DMS153 treated with DMSO at 0.1 percent for 48 hours (cell line): ENCODE measurements at regions not wholly inside any gene's neighbourhood (a gene's known extent, or its start where the extent isn't known, plus 50 kb on each side); places are given as distances from the start of the nearest gene placed in this dataset.

ENCODE experiments used
- DNase-seq: peaks from one replicate; lab custom pipeline; 2025; ENCODE audit not compliant: unreplicated experiment; lab: John Stamatoyannopoulos, UW

DNA sequence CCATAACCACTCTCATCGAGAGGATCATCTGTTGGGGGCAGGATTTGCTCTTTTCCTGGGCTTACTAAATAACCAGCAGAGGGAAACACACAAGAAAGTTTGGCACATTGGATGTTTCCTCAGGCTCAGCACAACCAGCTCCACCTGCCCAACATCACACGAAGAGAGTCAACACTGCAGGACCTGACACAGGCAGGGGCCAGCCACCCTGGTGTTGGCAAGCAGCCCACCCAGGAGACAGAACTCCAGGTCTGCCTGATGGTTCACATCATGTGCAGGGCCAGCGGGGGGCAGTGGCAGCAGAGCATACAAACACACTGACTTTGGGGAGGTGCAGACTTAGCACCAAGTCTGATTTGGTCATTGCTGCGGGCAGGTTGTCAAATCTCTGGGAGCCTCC, 182.3 kb upstream of the GALNT2 start:
- no peak for DNase-seq

DNA sequence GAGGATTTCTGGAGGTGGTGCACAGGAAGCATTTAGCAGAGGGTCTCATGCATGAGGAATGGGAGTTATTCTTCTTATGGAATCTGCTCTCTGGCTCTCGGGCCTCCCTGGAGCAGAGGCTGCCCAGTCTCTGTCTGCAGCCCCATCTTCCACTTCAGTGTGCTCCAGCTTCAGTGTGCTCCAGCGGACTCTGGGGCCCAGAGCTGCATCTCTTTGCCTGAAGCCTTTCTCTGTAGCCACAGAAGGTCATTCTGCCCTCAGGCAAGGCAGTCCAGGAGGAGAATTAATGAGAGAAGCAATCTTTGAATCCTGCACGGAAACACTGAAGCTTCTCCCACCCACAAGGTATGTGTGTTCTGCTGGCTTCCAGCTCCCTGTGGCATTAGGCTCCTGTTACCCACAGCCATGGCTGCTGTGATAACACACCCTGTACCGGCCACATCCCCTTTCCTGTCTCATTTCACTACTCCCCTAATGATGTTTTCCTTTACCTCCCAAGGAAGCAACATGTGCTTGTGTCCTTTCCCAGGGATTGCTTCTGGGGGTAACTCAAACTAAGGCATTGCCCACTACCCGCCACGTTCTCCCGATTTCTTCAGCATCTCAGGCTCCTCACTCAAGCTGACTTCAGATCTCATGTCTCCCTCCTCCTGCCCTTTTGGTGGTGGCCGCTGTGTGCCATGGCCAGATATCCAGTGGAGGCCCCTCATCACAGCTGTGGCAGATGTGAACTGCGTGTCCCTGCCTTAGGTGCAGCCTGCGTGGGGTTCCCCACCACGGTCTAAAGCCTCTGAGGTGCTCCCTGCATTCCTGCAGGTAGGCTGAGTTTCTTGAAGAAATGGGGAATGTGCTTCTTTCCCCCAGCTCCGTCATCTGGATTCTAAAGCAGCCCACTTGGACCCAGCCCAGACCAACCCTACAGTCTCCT, 181.2 kb upstream of the GALNT2 start:
- no peak for DNase-seq

DNA sequence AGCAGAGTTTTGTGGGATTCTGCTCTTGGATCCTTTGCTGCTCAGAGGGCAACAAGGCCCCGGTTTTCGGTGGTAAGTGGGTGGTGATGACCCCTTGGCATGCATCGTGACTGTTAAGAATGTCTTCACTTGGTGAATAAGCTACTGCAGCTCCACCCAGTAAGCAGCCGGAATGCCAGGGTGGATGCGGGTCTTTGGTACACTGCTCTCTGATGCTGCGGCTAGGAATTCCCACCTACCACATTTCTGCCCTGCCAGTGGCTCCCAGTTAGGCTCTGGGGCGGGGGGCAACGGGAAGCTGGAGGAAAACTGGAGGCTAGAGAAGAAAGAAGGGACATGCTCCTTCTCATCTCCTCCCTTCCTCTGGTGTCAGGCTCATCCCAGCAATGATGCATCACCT, 180.4 kb upstream of the GALNT2 start:
- DNase-seq: no peak

DNA sequence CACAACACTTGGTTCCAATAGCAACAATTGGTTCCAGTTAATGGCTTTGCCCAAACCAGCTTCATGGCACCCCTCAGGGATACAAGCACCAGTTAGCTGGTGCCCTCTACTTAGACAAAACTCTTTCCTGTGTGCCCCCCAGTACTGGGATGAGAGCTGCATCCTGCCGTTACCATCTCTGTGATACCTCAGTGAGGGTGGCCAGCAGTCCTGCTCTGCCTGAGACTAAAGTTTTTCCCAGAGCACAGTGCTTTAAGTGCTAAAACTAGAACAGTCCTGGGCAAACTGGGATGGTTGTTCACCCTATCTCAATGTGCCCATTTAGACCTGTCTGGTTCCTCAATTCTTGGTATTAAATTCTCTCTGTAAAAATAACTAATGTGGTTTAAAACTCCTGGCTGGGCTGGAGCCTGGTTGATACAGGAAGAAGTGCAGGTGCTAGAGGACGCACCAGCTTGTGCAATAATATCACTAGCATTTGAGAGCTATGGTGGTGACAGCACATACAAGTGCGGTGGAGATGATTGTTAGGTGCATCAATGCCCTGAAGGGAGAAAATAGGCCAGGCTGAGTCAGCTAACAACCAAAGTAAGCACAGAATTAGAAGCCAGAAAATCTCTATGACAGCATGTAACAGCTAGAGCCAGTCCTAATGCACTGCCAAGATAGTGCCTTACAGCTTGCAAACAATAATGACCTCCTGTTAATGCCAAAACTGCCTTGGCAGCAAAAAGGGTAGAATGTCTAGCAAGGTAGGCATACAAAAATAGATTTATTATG, 179.8 kb upstream of the GALNT2 start:
- no peak for DNase-seq

DNA sequence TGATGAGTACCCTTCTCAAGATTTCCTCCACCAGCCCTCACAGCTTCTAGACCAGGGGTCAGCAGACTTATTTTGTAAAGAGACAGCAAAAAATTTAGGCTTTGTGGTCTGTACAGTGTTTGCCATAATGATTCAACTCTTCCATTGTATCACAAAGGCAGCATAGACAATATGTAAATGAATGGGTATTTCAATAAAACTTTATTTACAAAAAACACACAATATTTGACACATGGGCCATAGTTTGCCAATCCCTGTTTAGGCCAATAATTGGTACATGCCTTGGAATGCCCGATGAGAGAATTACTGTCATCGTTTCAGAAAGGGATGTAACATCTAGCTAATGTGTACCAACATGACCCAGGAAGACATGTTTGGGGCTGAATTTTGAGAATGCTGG, 178.9 kb upstream of the GALNT2 start:
- DNase-seq: no peak

DNA sequence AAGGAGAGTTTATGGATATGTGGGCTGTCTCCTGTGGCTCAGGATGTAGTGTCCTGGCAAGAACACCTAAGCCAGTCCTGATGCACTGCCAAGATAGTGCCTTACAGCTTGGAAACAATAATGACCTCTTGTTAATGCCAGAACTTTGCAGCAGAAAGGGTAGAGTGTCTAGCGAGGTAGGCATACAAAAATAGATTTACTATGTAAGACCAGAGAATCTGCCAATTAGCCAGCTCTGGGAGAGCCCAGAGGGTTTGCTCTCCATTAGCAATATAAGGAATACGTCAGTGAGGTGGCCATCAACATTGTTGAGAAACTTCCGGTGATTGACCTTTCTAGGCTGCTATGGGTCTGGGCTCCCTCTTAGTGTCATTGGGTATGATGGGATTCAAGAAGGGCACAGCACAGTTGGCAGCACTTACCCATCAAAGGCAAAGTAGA, 178.5 kb upstream of the GALNT2 start:
- no peak for DNase-seq

DNA sequence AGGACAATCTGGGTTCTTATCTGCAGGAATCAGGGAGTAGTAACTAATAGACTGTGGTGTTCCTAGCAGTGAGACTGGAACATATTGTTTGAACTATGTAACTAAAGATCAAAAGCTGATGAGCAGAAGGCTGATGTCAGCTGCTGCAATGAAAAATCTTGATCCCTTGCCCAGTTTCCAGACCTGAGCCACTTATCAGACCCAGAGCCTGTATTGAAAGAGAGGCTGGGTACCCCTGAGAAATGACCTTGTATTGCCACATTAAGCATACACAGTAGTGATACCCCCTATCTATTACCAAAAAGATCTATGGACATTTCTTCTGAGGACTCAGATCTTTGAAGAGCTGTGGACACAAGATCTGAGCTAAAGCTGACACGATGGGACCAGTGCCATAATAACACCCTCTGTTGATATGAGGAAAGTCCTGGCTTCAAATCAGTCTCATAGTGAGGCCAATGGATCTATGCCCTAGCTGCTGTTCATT, 178.0 kb upstream of the GALNT2 start:
- no peak for DNase-seq

DNA sequence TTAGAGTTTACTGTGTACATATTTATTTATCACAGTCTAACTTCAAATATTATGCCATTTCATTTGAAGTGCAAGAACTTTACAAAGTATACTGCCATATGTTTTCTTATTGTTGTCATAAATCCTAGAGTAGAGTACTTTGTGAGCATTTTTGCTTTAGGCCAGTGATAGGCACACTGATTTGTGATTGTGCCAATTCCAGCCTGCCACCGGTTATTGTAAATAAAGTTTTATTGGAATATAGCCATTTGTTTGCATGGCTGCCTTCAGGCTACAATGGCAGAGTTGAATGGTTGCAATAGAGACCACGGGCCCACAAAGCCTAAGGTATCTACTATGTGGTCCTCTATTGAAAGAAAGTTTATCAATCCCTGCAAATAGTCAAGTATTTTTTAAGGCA, 175.8 kb upstream of the GALNT2 start:
- DNase-seq: no peak

DNA sequence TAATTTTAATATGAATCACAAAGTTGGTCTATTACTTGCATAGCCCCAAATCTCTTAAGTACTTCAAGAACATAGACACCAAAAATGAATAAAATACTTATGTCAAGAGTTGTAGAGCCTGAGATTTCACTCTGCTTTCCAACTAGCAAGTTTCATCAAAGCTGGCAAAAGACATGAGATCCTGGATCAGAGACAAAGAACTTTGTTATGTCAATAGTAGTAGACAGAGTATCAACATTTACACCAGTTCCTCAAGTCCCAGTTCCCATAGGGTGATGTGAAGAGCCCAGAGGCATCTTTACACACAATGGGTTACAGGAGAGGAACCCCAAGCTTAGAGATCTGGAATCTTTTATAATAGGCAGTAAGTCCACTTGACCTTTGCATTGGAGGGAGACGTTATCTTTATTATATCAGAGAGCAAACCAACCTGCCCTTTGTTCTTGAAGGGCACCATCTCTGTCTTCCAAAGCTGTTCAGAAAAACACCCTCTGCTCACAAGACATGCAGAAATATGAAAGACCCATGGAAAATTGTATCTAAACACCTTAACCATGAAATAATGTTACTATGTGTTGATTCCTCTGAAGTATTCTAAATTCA, 174.4 kb upstream of the GALNT2 start:
- no peak for DNase-seq

DNA sequence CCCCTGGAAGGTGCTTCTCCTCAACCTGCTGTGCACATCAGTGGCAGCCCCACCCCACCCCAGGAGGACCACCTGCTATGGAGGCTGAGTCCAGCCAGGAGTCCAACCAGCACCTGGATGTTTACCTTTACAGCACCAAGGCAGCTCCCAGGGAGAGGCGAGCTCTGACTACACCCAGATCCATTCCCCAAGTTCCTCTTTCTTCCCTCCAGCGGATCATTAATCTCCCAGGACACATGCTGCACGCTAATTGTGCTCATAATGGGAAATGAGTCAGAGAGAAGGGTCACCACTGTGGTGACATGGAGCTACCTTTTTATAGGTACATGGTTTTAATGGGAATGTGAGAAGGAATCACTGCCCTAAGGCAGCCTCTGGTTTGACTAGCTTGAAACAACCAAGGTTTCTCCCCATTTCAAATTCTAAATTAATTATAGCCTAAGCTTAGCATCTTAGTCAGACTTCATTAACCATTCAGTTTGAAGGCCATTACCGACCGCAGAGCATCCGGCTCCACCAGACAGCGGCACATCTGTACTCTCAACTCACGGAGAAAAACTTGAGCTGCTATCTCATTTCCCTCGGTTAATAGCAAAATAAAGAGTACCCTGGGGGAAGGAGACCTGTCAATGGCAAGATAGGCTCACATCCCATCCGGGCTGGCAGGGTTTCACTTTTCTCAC, 173.1 kb upstream of the GALNT2 start:
- DNase-seq: no peak

DNA sequence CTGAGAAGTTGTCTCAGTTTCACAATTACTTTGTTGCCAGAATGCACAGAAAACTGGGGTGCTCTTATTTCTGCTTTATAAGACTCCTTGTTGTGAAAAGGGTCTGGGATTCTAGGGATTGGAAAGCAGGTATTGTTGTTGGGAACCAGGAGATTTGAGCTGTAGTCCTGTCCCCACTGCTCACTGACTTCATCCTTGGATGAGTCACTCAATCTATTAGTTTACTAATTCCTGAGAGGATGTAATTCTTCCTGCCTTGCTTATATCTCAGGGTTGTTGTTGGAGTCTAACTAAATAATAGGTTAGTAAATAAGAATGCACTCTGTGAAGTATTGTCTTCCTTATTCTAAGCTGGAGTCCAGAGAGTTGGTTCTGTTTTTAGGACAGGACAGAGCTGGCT, 172.5 kb upstream of the GALNT2 start:
- DNase-seq: no peak

DNA sequence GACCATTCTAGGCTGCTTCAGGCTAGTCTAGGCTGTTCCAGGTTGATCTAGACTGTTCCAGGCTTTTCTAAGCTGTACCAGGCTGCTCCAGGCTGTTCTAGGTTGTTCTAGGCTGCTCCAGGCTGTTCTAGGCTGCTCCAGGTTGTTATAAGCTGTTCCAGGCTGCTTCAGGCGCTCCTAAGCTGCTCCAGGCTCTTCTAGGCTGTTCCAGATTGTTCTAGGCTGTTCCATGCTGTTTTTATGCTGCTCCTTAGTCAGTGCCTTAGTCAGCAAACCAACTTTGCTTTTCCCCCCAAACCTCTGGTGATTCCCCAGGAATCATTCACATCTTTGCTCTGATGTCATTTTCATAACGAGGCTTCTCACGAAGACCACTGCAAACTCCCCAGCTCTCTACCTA, 171.4 kb upstream of the GALNT2 start:
- DNase-seq: no peak

DNA sequence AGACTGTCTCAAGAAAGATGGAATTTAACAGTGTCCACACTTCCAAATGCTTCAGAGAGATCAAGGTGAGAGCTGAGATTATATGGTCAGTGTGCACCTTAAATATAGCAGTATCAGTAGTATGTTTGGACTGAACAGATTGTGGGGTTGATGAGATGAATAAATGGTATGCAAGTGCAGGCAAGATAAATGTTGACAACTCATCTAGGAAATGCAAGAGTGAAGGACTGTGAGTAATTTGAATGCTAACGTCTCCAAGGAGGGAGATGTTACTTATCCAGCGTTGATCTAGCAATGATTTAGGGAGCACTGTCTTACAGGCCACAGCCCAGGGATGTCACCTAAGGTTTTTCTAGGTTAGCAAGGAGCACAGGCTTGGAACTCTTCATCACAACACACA, 170.7 kb upstream of the GALNT2 start:
- no peak for DNase-seq

DNA sequence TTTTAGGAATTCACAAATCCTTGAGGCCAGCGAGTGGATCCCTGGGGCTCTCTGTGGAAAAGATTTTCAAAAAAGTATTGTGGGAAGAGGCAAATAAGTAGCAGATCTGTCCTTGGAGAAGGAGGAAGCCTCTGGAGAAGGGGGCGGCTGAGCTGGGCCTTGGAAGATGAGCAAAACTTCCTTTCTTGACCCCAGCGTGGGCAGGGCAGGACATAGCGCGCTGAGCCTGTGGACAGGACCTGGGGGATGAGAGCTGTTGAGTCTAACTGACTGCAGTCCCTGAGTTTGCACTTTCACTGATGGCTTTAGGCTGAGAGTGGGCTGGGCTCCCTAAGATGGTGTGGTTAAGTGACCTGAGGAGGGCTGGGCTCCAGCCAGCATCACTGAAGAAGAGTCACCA, 170.2 kb upstream of the GALNT2 start:
- no peak for DNase-seq

DNA sequence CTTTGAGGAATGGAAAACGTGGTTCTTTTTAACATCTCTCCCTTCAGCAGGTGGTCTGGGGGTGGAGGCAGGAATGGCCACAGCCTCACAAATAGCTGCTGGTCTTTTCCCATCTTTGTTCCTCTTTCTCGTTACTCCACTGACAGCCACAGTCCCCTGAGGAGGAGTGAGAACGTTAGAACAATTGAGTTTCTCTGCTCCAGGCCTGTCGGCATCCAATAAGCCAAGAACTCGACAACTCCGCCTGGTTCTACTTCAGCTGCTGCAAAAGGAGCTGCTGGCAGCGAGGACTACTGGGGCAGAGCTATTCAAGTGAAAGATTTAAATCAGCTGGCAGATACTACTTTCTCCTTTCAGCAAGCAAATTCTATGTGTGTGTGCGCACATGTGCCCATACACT, 169.5 kb upstream of the GALNT2 start:
- no peak for DNase-seq

DNA sequence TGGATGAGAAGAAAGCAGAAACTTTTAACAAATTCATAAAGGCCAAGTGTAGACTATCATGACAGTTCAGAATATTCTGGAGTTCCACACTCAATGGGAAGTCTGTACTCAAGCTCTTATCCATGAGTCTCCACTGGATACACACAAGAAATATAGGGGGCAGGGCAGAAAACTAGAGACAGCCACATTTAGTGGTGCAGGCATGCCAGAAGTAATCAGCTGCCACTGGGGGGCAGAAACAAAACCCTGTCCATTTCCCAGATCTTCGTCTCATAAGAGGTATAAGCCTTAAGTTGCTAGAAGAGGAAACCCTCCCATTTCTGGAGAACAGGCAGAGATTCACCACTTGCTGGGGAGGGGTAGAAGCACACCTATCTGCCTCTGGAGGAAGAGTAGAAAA, 166.8 kb upstream of the GALNT2 start:
- no peak for DNase-seq

DNA sequence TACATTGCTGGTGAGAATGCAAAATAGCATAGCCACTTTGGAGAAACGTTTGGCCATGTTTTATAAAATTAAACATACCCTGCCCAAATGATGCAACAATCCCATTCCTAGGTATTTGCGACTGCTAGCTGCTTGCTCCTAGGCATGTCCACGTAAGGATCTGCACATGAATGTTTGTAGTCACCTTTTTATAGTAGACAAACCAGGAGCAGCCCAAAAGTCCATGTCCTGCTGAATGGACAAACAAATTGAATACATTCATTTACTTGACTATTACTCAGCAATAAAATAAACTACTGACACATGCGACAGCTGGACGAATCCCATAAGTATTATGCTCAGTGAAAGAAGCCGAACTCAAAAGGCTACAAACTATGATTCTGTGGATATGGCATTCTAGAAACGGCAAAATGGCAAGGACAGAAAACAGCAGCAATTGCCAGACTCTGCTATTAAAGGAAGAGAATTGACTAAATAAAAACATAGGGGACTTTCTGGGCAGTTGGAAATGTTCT, 161.9 kb upstream of the GALNT2 start:
- no peak for DNase-seq

DNA sequence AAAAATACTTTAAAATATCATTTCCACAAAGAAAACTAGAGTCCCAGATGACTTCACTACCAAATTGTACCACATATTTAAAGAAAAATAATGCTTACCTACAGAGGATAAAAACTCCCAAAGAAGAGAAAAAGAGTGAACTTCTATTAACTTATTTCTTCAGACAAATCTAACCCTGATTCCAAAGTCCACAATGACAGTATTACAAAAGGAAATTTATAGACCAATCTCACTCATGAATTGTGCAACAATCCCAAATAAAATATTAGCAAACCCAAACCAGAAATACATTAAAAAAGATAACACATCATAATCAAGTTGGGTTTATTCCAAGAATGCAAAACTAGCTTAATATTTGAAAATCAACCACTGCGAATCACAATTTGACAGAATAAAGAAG, 161.4 kb upstream of the GALNT2 start:
- no peak for DNase-seq

DNA sequence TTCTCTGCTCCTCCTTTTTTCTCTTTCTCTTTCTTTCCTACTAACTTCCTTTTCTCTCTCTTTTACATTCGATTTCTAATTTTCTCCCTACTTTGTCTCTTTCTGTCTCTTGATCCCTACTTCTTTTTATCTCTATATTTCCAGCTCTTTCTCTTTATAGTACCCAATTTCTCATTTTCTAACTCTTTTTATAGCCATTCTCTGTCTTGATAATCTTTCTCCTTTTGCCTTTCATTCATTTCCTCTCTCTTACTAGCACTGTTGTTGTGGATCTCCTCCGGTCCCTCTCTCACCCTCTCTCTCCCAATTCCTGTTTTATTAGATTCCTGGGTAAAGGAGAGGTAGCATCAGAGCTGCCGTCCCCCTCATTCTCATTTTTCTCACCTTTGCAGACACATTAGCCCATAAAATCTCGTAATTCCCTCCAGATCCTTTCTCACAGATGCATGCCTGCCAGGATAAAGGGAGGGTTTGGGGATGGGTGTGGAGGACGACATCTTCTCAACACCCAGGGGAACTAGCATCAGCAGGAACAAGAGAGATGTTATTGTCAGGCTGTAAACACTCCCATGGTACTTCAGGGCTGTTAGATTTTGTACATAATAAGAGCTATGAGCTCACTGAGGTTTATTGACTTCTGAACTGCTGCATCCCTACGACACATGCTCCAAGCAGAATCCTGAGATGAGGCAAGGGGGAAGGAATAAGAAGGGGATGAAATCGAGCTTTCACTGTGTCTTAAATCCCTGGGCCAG, 159.0 kb upstream of the GALNT2 start:
- peak; percentile 79 for DNase-seq

DNA sequence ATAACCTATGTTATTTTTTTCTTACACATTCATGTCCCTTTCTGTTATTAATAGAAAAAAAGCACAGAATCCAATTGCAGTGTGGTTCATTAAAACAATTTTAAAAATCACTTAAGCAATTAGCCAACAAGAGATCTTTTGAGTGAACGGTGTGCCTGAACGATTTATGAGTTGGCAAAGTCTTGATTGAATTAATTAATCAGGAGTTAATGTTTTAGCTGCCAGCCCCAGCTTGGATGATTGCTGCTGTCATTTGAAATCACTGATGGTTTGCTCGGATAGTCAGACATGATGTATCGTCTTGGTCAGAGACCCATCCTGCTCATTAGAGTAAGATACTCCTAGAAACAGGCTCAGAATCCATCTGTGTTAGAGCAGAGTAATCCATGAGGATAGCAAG, 158.3 kb upstream of the GALNT2 start:
- DNase-seq: no peak
